Fibroblast of skin of abdomen (primary cell): ENCODE measurements at regions not wholly inside any gene's neighbourhood (a gene's known extent, or its start where the extent isn't known, plus 50 kb on each side); places are given as distances from the start of the nearest gene placed in this dataset.
"Not testable (repeated sequence)": the region's sequence is repeated elsewhere in the genome, so short reads cannot be mapped to it uniquely, and the experiment has no call there.

ENCODE experiments used
- DNase-seq: peaks from one replicate; pipeline ENCODE4 v3.0.0-alpha.2; 2013

- no peak for DNase-seq
Observed at GRCh38 chr3:164927728-164928127, 150.6 kb downstream of the SI start.

DNA sequence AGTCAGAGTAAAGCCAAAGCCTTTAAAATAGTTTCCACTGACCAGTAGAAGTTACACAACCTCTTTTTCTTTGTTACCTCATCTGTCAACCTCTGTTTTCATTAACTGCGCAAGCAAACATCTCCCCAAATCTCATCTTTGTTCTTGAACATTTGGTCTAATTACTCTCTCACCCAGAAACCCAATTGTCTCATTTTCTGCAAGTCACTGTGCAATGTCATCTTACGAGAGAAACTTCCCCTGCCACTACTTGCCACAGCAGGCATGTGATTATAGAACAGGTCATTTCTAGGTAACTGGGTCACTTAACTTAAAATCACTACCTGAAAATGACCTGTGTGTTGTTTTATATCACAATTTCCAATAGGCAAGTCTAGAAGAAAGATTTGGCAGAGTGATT, 159.4 kb downstream of the SI start:
- no peak for DNase-seq

GRCh38 chr3:164912916-164913315, 165.4 kb downstream of the SI start:
- no peak for DNase-seq

DNA sequence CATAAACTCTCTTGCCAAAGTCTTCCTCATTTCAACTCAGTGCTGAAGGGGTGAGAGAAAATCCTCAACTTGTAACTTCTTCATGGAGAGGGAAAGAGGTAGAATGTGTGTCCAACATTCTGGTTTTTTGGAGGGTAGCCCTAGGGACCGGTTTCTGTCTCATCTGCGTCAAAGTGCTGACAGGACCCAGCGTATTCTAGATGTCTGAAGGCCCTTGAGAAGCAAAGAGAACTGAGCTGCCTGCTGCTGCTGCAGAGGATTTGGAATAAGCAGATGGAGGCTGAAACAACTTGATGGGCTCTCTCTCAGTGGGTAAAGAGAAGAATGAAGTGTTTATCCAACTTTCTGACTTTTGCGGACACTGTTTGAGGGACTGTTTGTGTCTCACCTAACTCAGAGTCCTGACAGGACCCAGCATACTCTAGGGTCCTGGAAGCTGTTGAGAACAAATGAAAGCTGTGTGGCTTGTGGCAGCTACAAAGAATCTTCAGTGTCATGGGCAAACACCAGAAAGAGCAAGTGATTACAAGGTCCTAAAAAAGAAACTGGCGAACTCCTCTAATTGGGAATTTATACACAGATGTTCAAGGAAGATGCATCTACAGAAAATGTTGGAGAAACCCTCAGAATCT, 174.4 kb downstream of the SI start:
- DNase-seq = no peak

- no peak for DNase-seq
Observed at GRCh38 chr3:164897342-164897741, 181.0 kb downstream of the SI start.

GRCh38 chr3:164890061-164890460, 188.2 kb downstream of the SI start:
- DNase-seq = no peak

DNA sequence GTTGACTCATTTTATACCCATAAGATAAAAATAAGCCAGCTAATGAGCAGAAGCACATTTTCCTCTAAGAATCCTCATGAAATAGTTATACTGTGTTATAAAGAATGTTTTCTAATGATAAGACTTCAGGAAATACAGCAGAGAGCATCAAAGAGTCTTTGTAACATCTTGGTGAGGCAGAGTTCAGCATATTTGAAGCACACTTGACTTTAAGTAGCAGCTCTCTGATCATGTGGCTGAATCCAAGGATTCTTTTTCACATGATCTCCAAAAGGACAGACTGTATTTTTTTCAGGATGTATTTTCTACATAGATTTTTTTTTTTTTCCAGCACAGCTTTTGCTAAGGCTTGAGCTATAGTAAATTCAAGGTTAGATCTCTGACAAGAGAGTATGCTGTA, 195.1 kb downstream of the SI start:
- no peak for DNase-seq

- DNase-seq = no peak
Observed at GRCh38 chr3:164879201-164879600, 199.1 kb downstream of the SI start.

DNA sequence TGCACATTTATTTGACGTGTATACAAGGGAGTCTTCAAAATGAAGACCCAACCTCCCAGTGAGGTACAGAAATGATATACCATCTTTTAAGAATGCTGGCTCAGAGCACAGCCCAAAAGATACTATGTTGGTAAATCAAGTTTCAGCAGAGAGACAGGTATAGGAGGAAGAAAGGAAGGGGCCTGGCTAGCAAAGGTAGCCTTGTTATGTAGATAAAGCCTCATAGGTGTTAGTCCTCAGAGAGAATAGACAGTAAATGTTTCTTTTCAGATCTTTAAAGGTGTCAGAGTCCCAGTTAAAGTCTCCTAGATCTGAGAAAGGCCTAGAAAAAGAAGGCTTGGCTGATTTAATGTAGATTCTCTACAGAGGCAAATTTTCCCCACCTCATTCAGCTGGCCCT, 213.8 kb downstream of the SI start:
- no peak for DNase-seq

- DNase-seq = no peak
Observed at GRCh38 chr3:164852866-164853265, 225.4 kb downstream of the SI start.

DNA sequence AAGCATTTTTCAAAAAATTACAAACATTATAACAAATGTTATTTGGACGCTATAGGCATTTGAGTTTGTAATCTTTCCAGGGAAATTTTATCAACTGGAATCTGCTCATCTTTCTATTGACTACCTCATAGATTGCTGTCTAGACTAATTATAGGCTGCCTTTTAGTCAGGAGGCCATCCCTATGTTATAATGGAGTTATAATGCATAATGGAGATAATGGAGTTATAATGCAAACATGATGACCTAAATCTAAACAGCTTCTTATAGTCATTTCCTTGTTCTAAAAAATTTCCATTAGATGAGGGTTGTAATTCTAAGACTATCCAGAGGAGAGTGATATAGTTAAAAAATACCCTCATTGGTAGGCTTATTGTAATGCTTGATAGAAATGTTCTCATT, 226.4 kb downstream of the SI start:
- no peak for DNase-seq

DNA sequence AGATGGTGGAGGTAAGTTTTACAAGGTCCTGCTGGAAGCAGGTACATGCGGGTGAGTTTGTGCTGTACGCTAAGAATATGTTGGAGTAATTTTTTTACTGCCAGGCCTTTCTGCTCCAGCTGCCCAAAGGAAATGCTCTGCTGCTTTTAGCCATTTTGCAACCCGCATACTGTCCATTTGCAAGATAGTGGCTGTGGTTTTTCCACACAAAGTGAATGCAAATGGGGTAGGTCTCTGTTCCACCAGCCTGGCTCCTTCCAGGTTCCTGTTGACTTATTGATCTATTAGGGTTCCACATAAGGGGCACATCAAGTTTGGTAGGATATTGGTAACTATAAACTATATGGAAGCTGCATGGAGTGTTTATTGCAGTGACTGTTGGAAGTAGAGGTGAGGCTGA, 227.1 kb downstream of the SI start:
- no peak for DNase-seq

GRCh38 chr3:164848923-164849322, 229.4 kb downstream of the SI start:
- DNase-seq = no peak

GRCh38 chr3:164845739-164846138, 232.6 kb downstream of the SI start:
- DNase-seq = no peak

- no peak for DNase-seq
Observed at GRCh38 chr3:164832216-164832615, 246.1 kb downstream of the SI start.

- no peak for DNase-seq
Observed at GRCh38 chr3:164818318-164818717, 260.0 kb downstream of the SI start.

- DNase-seq = no peak
Observed at GRCh38 chr3:164814106-164814505, 264.2 kb downstream of the SI start.

DNA sequence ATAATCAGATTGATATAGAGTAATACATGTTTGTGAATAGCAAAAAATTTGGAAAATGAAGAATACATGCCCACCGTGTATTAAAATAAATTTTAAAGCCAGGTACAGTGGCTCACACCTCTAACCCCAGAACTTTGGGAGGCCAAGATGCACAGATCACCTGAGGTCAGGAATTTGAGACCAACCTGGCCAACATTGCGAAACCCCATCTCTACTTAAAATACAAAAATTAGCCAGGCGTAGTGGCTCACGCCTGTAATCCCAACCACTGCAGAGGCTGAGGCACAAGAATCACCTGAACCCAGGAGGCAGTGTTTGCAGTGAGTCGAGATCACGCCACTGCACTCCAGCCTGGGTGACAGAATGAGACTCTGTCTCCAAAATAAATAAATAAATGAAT, 266.3 kb downstream of the SI start:
- DNase-seq = no peak

DNA sequence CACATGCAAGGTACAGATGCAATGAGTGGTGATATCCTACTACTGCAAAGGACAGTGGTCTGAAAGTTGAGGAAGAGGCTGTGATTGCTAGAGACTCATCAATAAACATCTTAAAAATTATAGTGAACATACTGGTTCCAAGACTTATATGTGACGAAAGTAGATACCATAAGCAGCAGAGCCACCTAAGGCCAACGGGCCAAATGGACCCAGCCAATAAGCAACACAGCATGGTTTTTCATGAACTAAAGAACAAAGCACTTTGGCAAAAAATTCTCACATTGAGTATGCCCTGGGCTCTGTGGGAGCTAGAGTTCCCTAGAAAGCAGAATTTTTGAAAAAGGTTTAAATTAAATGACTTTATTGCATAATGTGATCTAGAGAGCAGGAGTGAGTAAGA, 272.1 kb downstream of the SI start:
- no peak for DNase-seq

- no peak for DNase-seq
Observed at GRCh38 chr3:164794099-164794498, 284.2 kb downstream of the SI start.

GRCh38 chr3:164791263-164791662, 287.0 kb downstream of the SI start:
- DNase-seq = no peak

DNA sequence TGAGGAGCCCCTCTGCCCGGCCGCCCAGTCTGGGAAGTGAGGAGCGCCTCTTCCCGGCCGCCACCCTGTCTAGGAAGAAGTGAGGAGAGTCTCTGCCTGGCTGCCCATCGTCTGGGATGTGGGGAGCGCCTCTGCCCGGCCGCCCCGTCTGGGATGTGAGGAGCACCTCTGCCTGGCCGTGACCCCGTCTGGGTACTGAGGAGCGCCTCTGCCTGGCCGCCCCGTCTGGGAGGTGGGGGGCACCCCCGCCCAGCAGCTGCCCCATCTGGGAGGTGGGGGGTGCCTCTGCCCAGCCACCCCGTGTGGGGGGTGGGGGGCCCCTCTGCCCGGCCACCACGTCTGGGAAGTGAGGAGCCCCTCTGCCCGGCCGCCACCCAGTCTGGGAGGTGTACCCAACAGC, 293.9 kb downstream of the SI start:
- not testable (repeated sequence) for DNase-seq

- DNase-seq = no peak
Observed at GRCh38 chr3:164781755-164782154, 296.5 kb downstream of the SI start.

DNA sequence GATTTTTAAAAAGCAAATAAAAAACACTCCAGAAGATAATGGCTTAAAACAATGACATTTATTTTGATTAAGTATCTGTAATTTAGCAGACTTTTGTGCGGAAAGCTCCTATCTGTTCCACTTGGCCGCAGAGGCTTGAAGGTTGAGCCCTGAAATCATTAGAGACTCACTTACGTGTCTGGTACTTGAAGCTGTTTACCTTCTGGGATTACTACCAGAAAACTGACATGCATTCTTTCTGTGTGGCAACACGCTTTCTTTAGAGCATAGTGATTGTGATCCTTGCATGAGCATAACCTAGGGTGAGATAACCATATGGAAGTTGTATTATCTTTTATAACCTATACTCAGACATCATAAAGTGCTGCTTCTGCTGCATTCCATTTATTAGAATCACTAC, 298.5 kb downstream of the SI start:
- DNase-seq = no peak

DNA sequence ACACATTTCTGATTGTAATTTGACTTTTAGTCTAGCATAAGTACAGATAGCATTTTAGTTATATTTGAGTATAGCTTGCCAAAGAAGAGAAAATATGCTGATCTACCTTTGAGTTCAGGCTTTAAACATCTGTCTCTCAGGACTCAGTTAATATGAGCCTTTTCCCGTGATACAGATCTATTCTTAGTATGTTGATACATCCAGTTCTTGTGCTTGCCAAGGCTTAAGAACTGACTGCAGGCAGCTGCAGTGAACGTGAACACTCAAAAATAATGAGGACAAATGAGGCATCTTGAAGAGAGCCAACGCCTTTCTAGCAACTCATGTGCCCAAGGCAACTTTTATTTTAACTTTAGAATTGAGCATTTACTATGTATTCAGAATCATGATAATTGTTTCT, 325.5 kb downstream of the SI start:
- no peak for DNase-seq

- DNase-seq = peak; percentile 2
Observed at GRCh38 chr3:164748626-164749025, 329.7 kb downstream of the SI start.
